ENCODE measurements at regions not wholly inside any gene's neighbourhood (a gene's known extent, or its start where the extent isn't known, plus 50 kb on each side); places are given as distances from the start of the nearest gene placed in this dataset.
"Not testable (repeated sequence)": the region's sequence is repeated elsewhere in the genome, so short reads cannot be mapped to it uniquely, and the experiment has no call there.

DNA sequence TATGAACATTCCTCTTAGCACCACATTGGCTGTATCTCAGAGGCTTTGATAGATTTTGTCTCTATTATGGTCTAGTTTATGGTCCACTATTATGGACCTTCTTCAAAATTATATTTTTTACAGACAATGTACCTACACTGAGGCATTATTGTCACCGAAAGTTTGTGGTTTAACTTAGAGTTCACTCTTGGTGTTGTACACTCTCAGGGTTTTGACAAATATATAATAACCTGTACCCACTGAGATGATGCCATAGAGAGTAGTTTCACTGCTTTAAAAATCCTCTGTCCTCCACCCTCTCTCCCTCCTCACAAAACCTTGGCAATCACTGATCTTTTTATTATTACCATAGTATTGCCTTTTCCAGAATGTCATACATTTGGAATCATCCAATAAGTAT, 528.2 kb downstream of the SLC6A15 start:
- H3K9me3 Mint-ChIP-seq (ENCODE audit: unreplicated experiment), result peaks cover 20% of the 10 kb centered on the region
- H3K27me3 Mint-ChIP-seq (ENCODE audit: insufficient read depth, unreplicated experiment), result no peaks in the 10 kb centered on the region
- CTCF ChIA-PET, result interaction anchor here (1.0 kb wide), 1 partner anchor 12 kb away, joined by 3 read pairs; no protein-coding TSS in a partner anchor

DNA sequence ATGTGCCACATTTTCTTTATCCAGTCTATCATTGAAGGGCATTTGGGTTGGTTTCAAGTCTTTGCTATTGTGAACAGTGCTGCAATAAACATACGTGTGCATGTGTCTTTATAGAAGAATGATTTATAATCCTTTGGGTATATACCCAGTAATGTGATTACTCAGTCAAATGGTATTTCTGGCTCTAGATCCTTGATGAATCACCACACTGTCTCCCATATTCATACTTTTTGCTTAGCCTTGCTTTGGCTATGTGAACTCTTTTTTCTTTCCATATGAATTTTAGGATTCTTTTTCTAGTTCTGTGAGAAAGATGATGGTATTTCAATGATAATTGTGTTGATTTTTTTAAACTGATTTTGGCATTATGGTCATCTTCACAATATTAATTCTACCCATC, 530.1 kb downstream of the SLC6A15 start:
- H3K36me3 Mint-ChIP-seq (ENCODE audit: insufficient read depth, unreplicated experiment); H3K4me3 Mint-ChIP-seq (ENCODE audit: unreplicated experiment); intact Hi-C loops (cut with micrococcal nuclease); BruUV-seq (replicated peaks); H3K27me3 Mint-ChIP-seq (ENCODE audit: insufficient read depth, unreplicated experiment); POLR2A ChIA-PET; H3K4me1 Mint-ChIP-seq (ENCODE audit: insufficient read depth, unreplicated experiment): not testable (repeated sequence)
- Mint-ChIP-seq H3K9me3 (ENCODE audit: unreplicated experiment) (peaks cover 18% of the 10 kb centered on the region), H3K27ac (ENCODE audit: low read depth, unreplicated experiment) (peak overlapping the region; percentile 39)
- CTCF ChIA-PET, result interaction anchor here (0.6 kb wide), 1 partner anchor 15 kb away, joined by 3 read pairs; no protein-coding TSS in a partner anchor
- peak; percentile 73 for DNase-seq (ENCODE audit: unreplicated experiment)

More for the DNA sequence above, 528.2 kb downstream of the SLC6A15 start:
- no peak overlapping the region for H3K27ac Mint-ChIP-seq (ENCODE audit: low read depth, unreplicated experiment)
- TF ChIP-seq, protein P1, sequence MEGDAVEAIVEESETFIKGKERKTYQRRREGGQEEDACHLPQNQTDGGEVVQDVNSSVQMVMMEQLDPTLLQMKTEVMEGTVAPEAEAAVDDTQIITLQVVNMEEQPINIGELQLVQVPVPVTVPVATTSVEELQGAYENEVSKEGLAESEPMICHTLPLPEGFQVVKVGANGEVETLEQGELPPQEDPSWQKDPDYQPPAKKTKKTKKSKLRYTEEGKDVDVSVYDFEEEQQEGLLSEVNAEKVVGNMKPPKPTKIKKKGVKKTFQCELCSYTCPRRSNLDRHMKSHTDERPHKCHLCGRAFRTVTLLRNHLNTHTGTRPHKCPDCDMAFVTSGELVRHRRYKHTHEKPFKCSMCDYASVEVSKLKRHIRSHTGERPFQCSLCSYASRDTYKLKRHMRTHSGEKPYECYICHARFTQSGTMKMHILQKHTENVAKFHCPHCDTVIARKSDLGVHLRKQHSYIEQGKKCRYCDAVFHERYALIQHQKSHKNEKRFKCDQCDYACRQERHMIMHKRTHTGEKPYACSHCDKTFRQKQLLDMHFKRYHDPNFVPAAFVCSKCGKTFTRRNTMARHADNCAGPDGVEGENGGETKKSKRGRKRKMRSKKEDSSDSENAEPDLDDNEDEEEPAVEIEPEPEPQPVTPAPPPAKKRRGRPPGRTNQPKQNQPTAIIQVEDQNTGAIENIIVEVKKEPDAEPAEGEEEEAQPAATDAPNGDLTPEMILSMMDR (IDR thresholded peaks at IDR 0.05; ENCODE audit: unreplicated experiment), result no peak
- intact Hi-C loops (cut with micrococcal nuclease), result no loop called here
- no peaks in the 10 kb centered on the region for H3K36me3 Mint-ChIP-seq (ENCODE audit: insufficient read depth, unreplicated experiment)
- BruUV-seq (replicated peaks), result no TSS peak
- H3K4me3 Mint-ChIP-seq (ENCODE audit: unreplicated experiment), result no peak overlapping the region
- POLR2A ChIA-PET, result interaction anchor here (0.7 kb wide), 2 partner anchors 487 to 646 kb away, joined by 3 to 4 read pairs; no protein-coding TSS in a partner anchor
- DNase-seq (ENCODE audit: unreplicated experiment), result no peak
- H3K4me1 Mint-ChIP-seq (ENCODE audit: insufficient read depth, unreplicated experiment), result no peaks in the 10 kb centered on the region

DNA sequence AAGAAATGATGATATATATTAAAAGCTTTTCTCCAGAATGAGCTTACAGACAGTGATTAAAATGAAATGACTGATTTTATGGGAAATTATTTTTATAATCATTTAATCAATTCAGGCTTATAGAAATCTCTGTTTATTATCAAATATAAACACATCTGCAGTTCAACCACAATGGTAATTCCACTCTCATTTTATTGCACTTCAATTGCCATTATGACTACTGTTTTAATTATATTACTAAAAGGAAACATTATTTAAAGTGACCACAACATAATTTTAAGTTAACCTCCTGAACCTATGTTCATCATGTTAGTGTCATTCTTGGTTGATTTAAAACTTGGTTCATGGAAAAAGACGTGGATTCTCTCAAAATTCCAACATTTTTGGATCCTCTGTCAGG, 536.3 kb downstream of the SLC6A15 start:
- Mint-ChIP-seq H3K27me3 (ENCODE audit: insufficient read depth, unreplicated experiment) (no peaks in the 10 kb centered on the region), H3K4me1 (ENCODE audit: insufficient read depth, unreplicated experiment) (no peaks in the 10 kb centered on the region), H3K4me3 (ENCODE audit: unreplicated experiment) (no peak overlapping the region), H3K9me3 (ENCODE audit: unreplicated experiment) (no peaks in the 10 kb centered on the region), H3K27ac (ENCODE audit: low read depth, unreplicated experiment) (no peak overlapping the region), H3K36me3 (ENCODE audit: insufficient read depth, unreplicated experiment) (no peaks in the 10 kb centered on the region)
- ChIA-PET POLR2A (no interaction called here), CTCF (interaction anchor here (1.0 to 1.1 kb wide), 2 partner anchors 13 kb away, joined by 3 read pairs; no protein-coding TSS in a partner anchor)
- intact Hi-C loops (cut with micrococcal nuclease), result no loop called here
- no peak for DNase-seq (ENCODE audit: unreplicated experiment)
- TF ChIP-seq, protein P1 (IDR thresholded peaks at IDR 0.05; ENCODE audit: unreplicated experiment), result no peak
- BruUV-seq (replicated peaks), result no TSS peak

DNA sequence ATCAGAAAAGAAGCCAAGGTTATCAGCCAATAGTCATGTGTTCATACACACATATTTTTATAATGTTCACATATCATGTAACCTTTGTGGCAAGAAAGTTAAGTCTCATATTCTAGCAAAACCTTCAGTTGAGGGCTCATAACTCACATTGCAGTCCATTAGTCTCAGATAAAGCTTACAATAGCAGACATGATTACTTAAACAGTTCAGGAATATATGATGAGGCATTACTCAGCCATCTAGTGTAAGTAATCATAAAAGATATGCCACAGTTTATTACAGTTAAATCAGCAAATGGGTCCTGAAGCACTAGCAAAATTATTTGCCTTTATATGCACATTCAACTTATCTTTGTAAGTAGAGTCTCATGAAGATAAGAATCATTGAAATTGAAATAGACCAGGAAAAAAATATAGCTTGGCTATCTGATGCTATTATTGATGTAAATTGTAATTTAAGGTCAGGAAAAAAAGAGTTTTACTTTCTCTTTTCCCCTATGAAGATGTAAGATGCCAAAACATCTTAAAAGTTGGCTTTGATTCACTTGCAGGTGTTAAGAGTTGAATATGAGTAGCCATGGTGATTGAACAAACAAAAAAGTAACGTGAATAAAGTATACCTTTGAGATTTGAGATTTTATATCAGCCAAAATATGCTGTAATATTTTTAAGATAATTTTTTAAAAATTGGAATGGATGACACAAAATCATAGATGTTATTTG, 537.0 kb downstream of the SLC6A15 start:
- Mint-ChIP-seq H3K4me1 (ENCODE audit: insufficient read depth, unreplicated experiment) (no peaks in the 10 kb centered on the region), H3K9me3 (ENCODE audit: unreplicated experiment) (no peaks in the 10 kb centered on the region), H3K27me3 (ENCODE audit: insufficient read depth, unreplicated experiment) (no peaks in the 10 kb centered on the region), H3K4me3 (ENCODE audit: unreplicated experiment) (no peak overlapping the region), H3K36me3 (ENCODE audit: insufficient read depth, unreplicated experiment) (no peaks in the 10 kb centered on the region), H3K27ac (ENCODE audit: low read depth, unreplicated experiment) (no peak overlapping the region)
- no TSS peak for BruUV-seq (replicated peaks)
- DNase-seq (ENCODE audit: unreplicated experiment), result no peak
- ChIA-PET POLR2A (interaction anchor here (0.7 kb wide), 1 partner anchor 31 kb away, joined by 3 read pairs; no protein-coding TSS in a partner anchor), CTCF (interaction anchor here (0.6 to 1.0 kb wide), 2 partner anchors 11 to 13 kb away, joined by 3 read pairs; no protein-coding TSS in a partner anchor)
- intact Hi-C loops (cut with micrococcal nuclease), result no loop called here
- TF ChIP-seq, protein P1 (IDR thresholded peaks at IDR 0.05; ENCODE audit: unreplicated experiment), result no peak

Data from MCF 10A (cell line).